ELR (cell line): ENCODE measurements at regions not wholly inside any gene's neighbourhood (a gene's known extent, or its start where the extent isn't known, plus 50 kb on each side); places are given as distances from the start of the nearest gene placed in this dataset.
"Not testable (repeated sequence)": the region's sequence is repeated elsewhere in the genome, so short reads cannot be mapped to it uniquely, and the experiment has no call there.

Source experiments
- DNase-seq: peaks from one replicate; pipeline ENCODE4 v3.0.0-alpha.2; 2015; ENCODE audit warnings: low read depth

DNA sequence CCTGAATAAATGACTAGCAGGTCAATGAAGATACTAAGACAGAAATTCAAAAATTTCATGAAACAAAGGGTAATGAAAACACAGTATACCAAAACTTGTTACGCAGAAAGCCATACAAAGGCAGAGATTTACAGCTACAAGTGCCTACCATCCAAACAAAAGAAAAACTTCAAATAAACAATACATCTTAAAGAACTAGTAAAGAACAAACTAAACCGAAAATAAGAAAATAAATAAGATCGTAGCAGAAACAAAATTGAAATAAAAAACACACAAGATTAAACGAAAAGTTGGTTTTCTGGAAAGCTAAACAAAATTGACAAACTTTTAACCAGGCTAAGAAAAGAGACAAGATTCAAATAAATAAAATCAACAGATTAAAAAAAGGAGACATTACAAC is 51.5 kb downstream of the VPREB1 start:
- not testable (repeated sequence) for DNase-seq

DNA sequence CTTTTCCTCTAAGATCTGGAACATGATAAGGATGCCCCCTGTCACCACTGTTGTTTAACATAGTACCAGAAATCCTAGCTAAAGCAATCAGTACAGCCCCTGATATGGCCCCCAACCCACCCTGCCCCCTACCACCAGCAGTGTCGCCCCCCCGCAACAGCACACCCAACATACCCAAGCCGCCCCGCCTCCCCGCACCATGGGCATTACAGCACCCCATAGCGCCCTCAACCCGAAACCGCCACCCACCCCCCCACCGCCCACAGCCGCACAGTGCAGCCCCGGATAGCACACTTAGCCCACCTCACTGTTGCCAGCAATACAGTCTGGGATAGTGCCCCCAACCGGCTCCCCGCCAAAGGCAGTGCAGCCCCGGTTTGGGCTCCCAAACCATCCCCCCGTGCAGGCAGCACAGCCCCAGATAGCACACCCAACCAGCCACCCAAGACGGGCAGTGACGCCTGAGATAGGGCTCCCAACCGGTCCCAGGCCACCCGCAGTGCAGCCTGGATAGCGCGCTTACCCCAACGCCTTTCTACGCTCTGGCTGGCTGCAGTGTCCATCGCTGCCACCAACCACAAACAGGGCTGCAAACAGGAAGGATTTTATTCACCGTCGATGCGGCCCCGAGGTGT is 52.7 kb downstream of the VPREB1 start:
- peak; percentile 37 for DNase-seq

DNA sequence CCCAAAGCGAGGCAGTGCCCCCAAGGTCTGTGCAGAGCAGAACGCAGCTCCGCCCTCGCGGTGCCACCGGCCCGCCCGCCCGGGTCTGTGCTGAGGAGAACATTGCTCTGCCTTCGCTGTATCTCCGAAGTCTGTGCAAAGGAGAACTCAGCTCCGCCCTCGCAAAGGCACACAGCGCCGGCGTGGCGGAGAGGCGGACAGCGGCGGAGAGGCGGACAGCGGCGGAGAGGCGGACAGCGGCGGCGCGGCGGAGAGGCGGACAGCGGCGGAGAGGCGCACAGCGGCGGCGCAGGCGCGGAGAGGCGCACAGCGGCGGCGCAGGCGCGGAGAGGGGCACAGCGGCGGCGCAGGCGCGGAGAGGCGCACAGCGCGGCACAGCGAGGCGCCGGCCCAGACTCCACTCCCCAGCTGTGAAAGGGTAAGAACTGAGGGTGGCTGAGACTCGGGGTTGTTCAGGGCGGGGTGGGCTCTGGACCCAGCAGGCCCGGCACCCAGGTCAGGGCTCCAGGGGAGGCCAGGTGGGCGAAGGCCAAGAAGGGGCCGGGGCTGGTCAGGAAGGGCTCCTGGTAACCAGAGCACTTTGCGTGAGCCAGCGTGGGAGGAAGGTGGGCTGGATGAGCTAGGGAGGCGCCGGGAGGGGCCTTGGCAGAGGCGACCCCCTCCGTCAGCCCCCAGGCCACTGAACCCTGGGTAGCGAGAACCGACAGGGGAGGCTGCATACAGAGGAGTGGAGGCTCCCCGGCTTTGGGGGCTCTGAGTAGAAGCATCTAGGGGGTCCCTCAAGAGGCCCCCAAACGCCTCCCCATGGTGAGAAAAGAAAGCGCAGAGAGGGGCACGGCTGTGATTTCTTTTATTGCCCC is 53.4 kb downstream of the VPREB1 start:
- peak; percentile 71 for DNase-seq

DNA sequence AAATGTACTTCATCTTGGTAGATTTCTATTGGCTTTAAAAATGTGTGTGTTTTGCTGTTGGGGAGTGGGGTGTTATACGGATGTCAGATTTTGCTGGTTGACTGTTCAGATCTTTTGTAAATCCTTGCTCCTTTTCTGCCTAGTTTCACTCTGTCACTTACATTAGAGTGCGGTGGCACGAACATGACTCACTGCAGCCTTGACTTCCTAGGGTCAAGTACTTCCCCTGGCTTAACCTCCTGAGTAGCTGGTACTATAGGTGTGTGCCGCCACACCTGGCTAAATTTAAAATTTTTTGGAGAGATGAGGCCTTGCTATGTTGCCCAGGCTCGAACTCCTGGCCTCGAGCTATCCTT is 54.0 kb downstream of the VPREB1 start:
- DNase-seq: not testable (repeated sequence)

DNA sequence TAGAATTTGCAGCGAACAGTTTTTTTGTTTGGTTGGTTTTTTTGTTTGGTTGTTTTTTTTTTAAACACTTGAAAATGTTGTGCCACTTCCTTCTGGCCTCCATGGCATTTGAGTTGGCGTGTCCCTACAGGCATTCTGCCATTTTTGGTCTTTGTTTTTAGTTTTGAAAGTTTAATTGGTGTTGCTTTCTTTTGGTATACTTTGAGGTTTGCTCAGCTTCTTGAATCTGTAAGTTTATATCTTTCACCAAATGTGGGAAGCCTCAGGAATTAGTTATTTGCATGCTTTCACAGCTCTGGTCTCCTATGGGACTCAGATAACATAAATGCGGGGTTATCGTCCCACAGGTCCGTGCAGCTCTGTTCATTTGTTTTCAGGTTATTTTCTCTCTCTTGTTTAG is 55.9 kb downstream of the VPREB1 start:
- not testable (repeated sequence) for DNase-seq

DNA sequence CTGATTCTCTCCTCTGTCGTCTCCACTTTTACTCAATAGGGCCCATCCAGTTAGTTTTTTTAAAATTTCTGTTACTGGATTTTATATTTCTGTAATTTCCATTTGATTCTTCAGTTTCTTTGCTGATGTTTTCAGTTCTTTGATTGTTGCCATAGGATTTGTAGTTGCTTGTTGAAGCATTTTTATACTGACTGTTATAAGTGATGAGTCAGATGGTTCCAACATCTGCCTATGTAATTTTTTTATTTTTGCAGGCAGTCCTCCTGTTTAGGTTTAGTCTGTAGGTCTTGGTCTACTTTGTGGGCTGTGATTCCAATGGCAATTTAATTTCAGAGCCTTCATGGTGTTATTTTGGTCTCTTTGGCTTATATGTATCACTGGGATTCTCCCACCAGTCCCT is 56.4 kb downstream of the VPREB1 start:
- not testable (repeated sequence) for DNase-seq

DNA sequence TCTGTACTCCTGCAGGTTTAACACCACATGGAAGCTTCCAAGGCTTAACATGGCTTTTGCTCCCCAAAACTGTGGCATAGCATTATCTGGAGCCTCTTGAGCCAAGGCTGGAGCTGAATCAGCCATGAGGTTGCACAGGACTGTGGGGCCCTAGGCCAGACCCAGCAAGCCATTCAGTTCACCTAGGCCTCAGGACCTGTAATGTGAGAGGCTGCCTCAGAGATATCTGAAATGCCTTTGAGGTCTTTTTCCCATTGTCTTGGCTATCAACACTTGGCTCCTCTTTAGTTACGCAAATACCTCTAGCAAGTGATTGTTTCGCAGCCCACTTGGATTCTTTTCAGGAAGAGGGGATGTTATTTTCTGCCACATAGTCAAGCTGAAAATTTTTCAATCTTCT is 72.0 kb downstream of the VPREB1 start:
- DNase-seq: no peak

DNA sequence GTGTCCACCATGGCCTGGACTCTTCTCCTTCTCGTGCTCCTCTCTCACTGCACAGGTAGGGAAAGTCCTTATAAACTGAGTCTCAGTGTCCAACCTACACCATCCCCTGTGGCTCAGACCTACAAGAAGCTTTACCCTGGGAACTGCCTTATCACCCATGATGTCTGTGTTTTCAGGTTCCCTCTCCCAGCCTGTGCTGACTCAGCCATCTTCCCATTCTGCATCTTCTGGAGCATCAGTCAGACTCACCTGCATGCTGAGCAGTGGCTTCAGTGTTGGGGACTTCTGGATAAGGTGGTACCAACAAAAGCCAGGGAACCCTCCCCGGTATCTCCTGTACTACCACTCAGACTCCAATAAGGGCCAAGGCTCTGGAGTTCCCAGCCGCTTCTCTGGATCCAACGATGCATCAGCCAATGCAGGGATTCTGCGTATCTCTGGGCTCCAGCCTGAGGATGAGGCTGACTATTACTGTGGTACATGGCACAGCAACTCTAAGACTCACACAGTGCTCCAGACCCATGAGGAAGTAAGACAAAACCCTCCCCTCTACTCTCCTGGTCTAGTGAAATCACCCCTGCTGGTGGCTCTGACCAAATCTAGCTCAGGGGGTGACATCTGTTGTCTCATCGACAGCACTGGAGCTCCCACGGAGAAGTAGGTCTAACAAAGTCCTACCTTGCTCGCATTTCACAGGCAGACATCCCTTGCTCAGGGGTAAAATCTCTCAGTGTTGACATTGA is 74.3 kb downstream of the VPREB1 start:
- DNase-seq: no peak

DNA sequence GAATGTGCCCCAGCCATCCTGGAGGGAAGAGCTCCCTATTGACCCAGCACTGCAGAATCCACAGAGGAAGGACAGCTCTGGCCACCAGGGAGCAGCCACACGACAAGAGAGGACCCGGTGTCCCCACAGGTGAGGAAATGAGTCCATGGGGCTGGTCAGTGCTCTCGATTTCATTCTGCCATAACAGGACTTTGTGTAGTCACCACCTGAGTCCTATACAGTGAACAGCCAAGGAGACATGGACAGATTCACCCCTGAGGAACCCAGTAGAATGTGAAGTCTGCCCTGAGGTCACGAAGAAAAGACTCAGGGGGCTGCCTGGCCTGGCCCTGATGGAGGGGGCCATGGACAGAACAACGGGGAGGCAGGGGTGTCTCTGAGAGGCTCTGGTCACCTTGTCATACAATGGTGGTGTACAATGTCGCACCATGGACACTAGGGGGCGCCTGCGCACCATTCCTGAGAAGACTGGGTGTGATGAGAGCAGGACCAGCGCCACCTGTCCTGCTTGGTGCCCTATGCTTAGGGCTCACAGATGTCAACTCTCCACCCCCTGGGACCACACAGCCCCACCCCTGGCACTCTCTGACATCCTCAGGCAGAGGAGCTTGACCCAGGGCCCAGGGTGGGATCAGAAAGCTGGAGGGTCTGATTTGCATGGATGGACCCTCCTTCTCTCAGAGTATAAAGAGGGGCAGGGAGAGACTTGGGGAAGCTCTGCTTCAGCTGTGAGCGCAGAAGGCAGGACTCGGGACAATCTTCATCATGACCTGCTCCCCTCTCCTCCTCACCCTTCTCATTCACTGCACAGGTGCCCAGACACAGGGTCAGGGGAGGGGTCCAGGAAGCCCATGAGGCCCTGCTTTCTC is 77.4 kb downstream of the VPREB1 start:
- peak; percentile 73 for DNase-seq

DNA sequence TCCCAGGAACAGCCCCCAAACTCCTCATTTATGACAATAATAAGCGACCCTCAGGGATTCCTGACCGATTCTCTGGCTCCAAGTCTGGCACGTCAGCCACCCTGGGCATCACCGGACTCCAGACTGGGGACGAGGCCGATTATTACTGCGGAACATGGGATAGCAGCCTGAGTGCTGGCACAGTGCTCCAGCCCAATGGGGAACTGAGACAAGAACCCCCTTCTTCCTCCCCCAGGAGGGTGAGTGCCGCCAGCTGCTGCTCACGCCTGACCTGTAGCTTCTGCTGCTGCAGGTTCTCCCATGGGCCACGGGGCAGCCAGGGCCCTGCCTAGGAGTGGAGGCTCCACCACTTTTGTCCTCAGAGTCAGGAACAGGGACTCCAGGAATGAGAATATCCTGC is 78.2 kb downstream of the VPREB1 start:
- no peak for DNase-seq

DNA sequence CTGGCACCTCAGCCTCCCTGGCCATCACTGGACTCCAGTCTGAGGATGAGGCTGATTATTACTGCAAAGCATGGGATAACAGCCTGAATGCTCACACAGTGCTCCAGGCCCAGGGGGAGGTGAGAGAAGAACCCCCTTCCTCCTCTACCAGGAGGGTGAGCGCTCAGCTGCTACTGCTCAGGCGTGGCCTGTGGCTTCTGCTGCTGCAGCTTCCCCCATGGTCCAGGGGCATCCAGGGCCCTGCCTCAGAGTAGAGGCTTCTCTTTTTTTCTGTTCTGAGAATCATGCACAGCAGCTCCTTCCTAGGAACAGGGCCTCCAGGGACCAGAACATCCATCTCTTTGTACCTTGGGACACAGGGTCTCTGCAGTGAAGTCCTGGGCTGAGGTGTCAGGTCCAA is 83.1 kb downstream of the VPREB1 start:
- no peak for DNase-seq

DNA sequence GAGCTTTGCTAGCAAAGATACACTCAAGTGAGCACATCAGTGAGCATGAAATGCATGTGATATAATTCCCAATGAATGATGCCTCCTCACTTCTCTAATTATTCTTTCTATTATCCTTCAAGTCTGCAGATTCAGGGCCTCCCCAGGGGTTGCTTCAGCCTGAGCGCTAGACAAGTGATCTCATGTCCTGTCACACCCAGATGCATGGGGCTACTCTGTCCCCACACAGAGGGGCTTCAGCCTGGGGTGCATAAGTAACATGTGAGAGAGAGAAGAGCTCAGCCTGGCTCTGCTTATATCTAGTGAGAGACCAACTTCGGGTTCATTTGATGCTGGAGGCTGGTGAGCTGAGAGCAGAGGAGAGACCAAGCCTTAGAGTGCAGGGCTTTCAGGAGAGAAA is 85.2 kb downstream of the VPREB1 start:
- DNase-seq: no peak

DNA sequence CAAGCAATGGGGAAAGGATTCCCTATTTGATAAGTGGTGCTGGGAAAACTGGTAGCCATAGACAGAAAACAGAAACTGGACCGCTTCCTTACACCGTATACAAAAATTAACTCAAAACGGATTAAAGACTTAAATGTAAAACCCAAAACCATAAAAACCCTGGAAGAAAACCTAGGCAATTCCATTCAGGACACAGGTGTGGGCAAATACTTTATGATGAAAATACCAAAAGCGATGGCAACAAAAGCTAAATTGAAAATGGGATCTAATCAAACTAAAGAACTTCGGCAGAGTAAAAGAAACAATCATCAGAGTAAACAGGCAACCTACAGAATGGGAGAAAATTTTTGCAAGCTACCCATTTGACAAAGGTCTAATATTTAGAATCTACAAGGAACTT is 91.1 kb downstream of the VPREB1 start:
- DNase-seq: not testable (repeated sequence)

DNA sequence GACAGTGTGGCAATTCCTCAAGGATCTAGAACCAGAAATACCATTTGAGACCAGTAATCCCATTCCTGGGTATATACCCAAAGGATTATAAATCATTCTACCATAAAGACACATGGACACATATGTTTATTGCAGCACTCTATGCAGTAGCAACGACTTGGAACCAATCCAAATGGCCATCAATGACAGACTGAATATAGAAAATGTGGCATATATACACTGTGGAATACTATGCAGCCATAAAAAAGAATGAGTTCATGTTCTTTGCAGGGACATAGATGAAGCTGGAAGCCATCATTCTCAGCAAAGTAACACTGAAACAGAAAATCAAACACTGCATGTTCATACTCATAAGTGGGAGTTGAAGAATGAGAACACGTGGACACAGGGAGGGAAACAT is 91.7 kb downstream of the VPREB1 start:
- DNase-seq: not testable (repeated sequence)

DNA sequence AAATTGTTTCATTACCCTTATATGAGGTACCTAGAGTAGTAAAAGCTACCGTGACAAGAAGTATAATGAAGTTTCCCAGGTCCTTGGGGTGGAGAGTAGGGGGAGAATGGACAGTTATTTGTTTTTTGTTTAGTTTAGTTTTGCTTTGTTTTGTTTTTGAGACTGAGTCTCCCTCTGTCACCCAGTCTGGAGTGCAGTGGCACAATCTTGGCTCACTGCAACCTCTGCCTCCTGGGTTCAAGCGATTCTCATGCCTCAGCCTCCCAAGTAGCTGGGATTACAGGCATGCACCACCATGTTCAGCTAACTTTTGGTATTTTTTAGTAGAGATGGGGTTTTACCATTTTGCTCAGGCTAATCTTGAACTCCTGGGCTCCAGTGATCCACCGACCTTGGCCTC is 94.2 kb downstream of the VPREB1 start:
- DNase-seq: not testable (repeated sequence)

DNA sequence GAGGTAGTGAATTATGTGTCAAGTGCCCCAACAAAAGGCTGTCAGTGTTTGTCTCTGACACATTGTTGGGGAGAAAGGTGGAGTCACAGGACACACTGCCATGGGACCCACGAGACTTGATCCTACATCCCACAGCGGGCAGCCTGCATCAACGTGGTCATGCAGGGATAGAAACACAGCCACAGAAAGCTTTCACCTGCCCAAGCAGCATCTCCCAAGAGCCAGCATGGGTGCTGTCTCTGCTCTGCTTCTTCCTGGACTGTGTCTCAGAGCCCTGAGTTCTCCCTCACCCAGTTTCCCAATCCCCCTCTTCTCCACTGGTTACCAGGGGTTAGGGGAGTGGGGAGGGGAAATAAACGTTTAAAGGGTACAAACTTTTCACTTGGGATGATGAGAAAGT is 97.2 kb downstream of the VPREB1 start:
- no peak for DNase-seq

DNA sequence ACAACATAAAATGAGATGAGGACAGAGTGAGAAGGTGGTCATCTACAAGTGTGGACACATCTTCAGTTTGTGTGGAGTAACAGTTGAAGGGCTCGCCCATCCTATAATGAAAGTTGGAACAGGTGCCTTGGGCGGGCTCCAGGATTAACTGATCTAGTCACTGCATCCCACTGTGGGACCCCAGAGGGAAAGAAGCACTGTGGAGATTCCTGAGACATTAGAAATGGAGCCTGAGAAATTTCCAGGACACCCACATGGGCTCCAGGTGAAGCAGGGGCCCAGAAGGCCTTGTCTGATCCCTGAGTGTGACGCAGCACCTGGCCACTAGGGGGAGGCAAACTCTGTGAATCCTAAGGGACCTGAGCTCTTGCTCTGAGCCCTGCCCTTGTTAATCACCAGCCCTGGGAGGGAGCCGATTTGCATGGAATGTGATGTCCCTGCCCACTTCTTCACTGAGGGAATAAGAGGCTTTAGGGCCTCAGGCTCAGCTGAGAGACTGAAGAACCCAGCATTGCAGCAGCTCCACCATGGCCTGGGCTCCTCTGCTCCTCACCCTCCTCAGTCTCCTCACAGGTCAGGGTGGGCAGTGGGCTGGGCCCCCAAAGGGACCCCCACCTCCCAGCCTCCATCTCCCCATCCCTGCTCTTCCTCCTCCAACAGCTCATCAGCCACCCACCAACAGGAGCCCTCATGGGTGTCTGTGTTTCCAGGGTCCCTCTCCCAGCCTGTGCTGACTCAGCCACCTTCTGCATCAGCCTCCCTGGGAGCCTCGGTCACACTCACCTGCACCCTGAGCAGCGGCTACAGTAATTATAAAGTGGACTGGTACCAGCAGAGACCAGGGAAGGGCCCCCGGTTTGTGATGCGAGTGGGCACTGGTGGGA is 98.4 kb downstream of the VPREB1 start:
- peak; percentile 48 for DNase-seq

DNA sequence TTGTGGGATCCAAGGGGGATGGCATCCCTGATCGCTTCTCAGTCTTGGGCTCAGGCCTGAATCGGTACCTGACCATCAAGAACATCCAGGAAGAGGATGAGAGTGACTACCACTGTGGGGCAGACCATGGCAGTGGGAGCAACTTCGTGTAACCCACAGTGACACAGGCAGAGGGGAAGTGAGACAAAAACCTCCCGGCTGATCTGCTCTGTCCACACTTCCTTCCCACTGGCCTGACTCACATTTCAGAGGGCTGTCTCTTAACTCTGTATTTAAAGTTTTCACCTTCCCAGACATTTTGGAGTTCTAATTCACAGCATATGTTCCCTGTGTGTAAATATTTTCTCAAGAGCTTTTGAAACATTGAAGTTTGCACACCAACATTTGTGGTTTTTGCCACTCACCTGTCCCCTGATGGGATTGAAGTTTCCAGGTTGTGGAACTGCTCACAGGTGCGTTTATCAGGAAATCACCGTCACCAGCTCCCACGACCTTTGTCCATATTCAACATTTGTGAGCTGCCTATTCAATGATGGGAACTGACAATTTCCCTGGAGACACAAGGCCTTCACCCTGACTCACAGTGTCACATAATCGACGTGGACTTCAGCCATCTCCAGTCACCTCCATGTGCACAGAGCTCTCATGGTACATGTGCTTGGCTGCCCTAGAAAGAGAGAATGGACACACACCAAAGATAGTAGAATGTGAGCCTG is 99.2 kb downstream of the VPREB1 start:
- DNase-seq: no peak

DNA sequence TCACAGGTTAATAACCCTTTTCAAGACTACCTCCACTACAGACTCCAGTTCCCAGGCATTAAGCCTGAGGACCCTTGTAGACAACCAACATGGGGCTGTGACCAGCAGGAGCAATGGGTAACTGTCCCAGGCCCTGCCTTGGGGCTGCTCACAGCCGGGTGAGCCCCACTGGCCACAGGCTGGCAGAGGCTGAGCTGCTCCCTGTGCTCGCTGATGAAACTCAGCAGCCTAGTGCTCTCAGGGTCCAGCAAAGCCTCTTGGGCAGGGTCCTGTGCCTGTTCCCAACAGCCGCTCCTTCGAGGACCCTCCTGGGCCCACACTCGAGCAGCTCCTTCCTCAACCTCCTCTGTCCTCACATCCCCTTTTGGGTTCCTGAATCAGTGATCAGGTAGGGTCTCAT is 99.8 kb downstream of the VPREB1 start:
- DNase-seq: no peak

DNA sequence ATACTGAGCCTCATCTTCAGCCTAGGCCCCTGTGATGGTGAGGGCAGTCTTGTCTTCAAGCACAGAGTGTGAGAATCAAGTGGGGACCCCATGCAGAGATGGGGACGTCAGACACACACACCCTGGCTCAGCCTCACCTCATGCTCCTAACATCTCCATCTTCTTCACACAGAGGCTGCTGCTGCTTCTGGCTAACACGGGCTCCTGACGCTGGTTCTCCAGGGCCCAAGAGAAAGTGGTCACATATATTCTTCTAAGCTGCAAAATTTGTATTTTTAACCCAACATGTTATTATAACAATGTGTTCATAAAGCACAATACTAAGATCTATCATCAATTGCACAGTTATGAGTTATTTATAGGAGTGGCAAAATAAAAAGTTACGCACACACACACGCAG is 101.2 kb downstream of the VPREB1 start:
- DNase-seq: no peak
